K562 (cell line): ENCODE measurements at regions not wholly inside any gene's neighbourhood (a gene's known extent, or its start where the extent isn't known, plus 50 kb on each side); places are given as distances from the start of the nearest gene placed in this dataset.
A peak's percentile ranks its signal among the peaks of the same experiment; 100 is the strongest.

ENCODE experiments used
- ATAC-seq: fragments of 200-7000 bp; cut with Tn5 transposase; 3 replicates; pipeline ENCODE4 v1.9.1; 2020; ENCODE audit warnings: moderate library complexity
- BruUV-seq: library from RNA; stranded (reverse); fragments of 400-500 nt; replicated peaks from 2 replicates; lab custom pipeline; 2021; lab: Mats Ljungman, UMichigan
- CTCF ChIA-PET: fragments of 300-600 bp; formaldehyde crosslinking; extraction: SDS; loops from one replicate; lab custom pipeline; 2021; ENCODE audit warnings: low intra/inter-chr PET ratio; lab: Yijun Ruan, JAX
- POLR2A ChIA-PET: fragments of 300-600, 350-650 bp; sonication (Branson Sonifier 250); formaldehyde crosslinking; extraction: SDS; loops from one replicate; lab custom pipeline; 2021; ENCODE audit warnings: antibody characterized with exemption, inconsistent platforms; lab: Yijun Ruan, JAX
- DNase-seq, 4 experiments: peaks; one replicate each; pipeline versions ENCODE4 v3.0.0 to v3.0.0-alpha.2; 2011 to 2018; ENCODE audit warnings: low spot score in 3 of 4, mixed read lengths in 3 of 4; ENCODE audit errors: extremely low read depth in 1 of 4
- FAIRE-seq: peaks from 2 replicates; lab custom pipeline; 2011; peaks lifted over from hg19 to GRCh38; lab: Jason Lieb, UNC
- H2AFZ ChIP-seq: 2 replicates; pipeline ENCODE4 v1.6.0; 2011; ENCODE audit warnings: low read depth, low read length, control low read depth, inconsistent platforms
- H3K27ac ChIP-seq: fragments of 200-600 bp; 3 replicates; pipeline ENCODE4 v1.8.0; 2011; ENCODE audit warnings: low read depth, mild to moderate bottlenecking, control low read depth, inconsistent platforms, low read length, moderate library complexity, mixed read lengths; ENCODE audit errors: extremely low read depth
- H3K27me3 ChIP-seq, 2 experiments: fragments of 300-600 bp in 1 of 2; 2 replicates in 1 of 2; 3 replicates in 1 of 2; pipeline versions ENCODE4 v1.6.0 to v1.8.0; 2011; ENCODE audit warnings: inconsistent platforms in 2 of 2, low read length in 2 of 2, mild to moderate bottlenecking in 1 of 2, mixed read lengths in 1 of 2, moderate library complexity in 1 of 2; ENCODE audit not compliant: control insufficient read depth in 2 of 2, insufficient read depth in 2 of 2
- H3K36me3 ChIP-seq: fragments of 300-600 bp; 3 replicates; pipeline ENCODE4 v1.8.0; 2011; ENCODE audit warnings: mild to moderate bottlenecking, low read length, inconsistent platforms; ENCODE audit not compliant: control insufficient read depth, insufficient read depth
- H3K4me1 ChIP-seq, 2 experiments: fragments of 200-600 bp in 1 of 2; replicated peaks in 1 of 2; 2 replicates in 1 of 2; 3 replicates in 1 of 2; pipeline versions ENCODE4 v1.5.1 to v1.8.0; 2011; ENCODE audit warnings: inconsistent platforms in 2 of 2, low read length in 2 of 2, mild to moderate bottlenecking in 1 of 2, mixed read lengths in 1 of 2, moderate library complexity in 1 of 2; ENCODE audit not compliant: control insufficient read depth in 2 of 2, insufficient read depth in 2 of 2
- H3K4me2 ChIP-seq: 2 replicates; pipeline ENCODE4 v1.6.1; 2011; ENCODE audit warnings: low read length, control low read depth, inconsistent platforms, mixed read lengths; ENCODE audit not compliant: insufficient read depth
- H3K4me3 ChIP-seq: fragments of 200-600 bp; sonication (generic), shearing (Covaris generic); 2 replicates; pipeline ENCODE4 v1.5.1; 2016; ENCODE audit warnings: control low read depth, inconsistent platforms
- H3K79me2 ChIP-seq: fragments of 200-600 bp; 3 replicates; pipeline ENCODE4 v1.8.0; 2011; ENCODE audit warnings: low read length, inconsistent platforms; ENCODE audit not compliant: control insufficient read depth, insufficient read depth
- H3K9ac ChIP-seq, 2 experiments: 2 replicates each; pipeline versions ENCODE4 v1.6.0 to v1.6.1; 2011; ENCODE audit warnings: low read depth in 2 of 2, low read length in 2 of 2, control low read depth in 1 of 2, inconsistent platforms in 1 of 2, mild to moderate bottlenecking in 1 of 2, mixed read lengths in 1 of 2; ENCODE audit not compliant: insufficient read depth in 1 of 2
- H3K9me1 ChIP-seq: one replicate; pipeline ENCODE4 v1.6.0; 2011; ENCODE audit warnings: inconsistent platforms, mild to moderate bottlenecking, low read length, moderate library complexity; ENCODE audit not compliant: control insufficient read depth, insufficient read depth
- H3K9me3 ChIP-seq: replicated peaks from 2 replicates; pipeline ENCODE4 v1.5.1; 2011; ENCODE audit warnings: low read depth, low read length, inconsistent platforms; ENCODE audit not compliant: control insufficient read depth, insufficient read depth
- H4K20me1 ChIP-seq: replicated peaks from 2 replicates; pipeline ENCODE4 v1.6.1; 2011; ENCODE audit warnings: low read length, inconsistent platforms, mixed read lengths; ENCODE audit not compliant: control insufficient read depth, insufficient read depth
- E2F6 ChIP-seq, 2 experiments: IDR thresholded peaks; 2 replicates each; pipeline ENCODE4 v1.6.1; 2011; ENCODE audit warnings: borderline replicate concordance in 1 of 2, control low read depth in 1 of 2, low read depth in 1 of 2, low read length in 1 of 2, mild to moderate bottlenecking in 1 of 2, mixed read lengths in 1 of 2, moderate library complexity in 1 of 2; ENCODE audit not compliant: insufficient read depth in 1 of 2, insufficient read length in 1 of 2, poor library complexity in 1 of 2, severe bottlenecking in 1 of 2; ENCODE audit errors: extremely low read depth in 1 of 2
- JUN ChIP-seq, 2 experiments: sonication (generic) in 1 of 2; formaldehyde crosslinking in 1 of 2; IDR thresholded peaks; 2 replicates each; pipeline versions ENCODE4 v1.6.1 to v1.8.0; 2012 to 2022; ENCODE audit warnings: borderline replicate concordance in 2 of 2, mild to moderate bottlenecking in 2 of 2, improper control_type of control experiment in 1 of 2, low read depth in 1 of 2, low read length in 1 of 2, missing genetic modification reagents in 1 of 2
- MAFF ChIP-seq: IDR thresholded peaks from 2 replicates; pipeline ENCODE4 v1.6.1; 2012; ENCODE audit warnings: low read length, improper control_type of control experiment
- MEIS2 ChIP-seq: fragments of 450-650 bp; IDR thresholded peaks from 2 replicates; pipeline ENCODE4 v1.6.1; 2014; ENCODE audit warnings: mild to moderate bottlenecking; ENCODE audit not compliant: partially characterized antibody
- PHTF2 ChIP-seq: fragments of 250-450 bp; sonication (Bioruptor Pico); IDR thresholded peaks from 2 replicates; pipeline ENCODE4 v1.5.0; 2021; ENCODE audit warnings: mild to moderate bottlenecking
- RAD51 ChIP-seq: fragments of 450-650 bp; IDR thresholded peaks from 2 replicates; pipeline ENCODE4 v1.7.1; 2016; ENCODE audit warnings: low read depth, mild to moderate bottlenecking, borderline replicate concordance
- SMARCA4 ChIP-seq: fragments of 450-650 bp; IDR thresholded peaks from 2 replicates; pipeline ENCODE4 v1.6.1; 2016
- WGBS: fragments of 100-300 bp; shearing (Covaris generic); methylation state at CpG from one replicate; pipeline ENCODE4 v1.1.6; 2016; ENCODE audit warnings: low coverage, mixed read lengths; ENCODE audit not compliant: insufficient coverage; ENCODE audit errors: missing lambda C conversion rate; 5-methylcytosine and 5-hydroxymethylcytosine counted together
- in situ Hi-C: fragments of 300-500 bp; cut with MboI; formaldehyde crosslinking; loops from 4 replicates; pipeline ENCODE4 v1.15.0; 2018; ENCODE audit warnings: inconsistent platforms, mixed read lengths
- intact Hi-C: fragments of 100-400 bp; cut with micrococcal nuclease; formaldehyde crosslinking; loops from 2 replicates; pipeline ENCODE4 v1.14.2; 2022
- TF ChIP-seq, protein P1 (sequence below): fragments of 450-650 bp; IDR thresholded peaks from 2 replicates; pipeline ENCODE4 v1.6.1; 2017; ENCODE audit warnings: antibody characterized with exemption, mild to moderate bottlenecking
- TF ChIP-seq, protein P2 (sequence below): sonication (generic); formaldehyde crosslinking; IDR thresholded peaks from 2 replicates; pipeline ENCODE4 v1.9.0; 2022; ENCODE audit warnings: mild to moderate bottlenecking, missing genetic modification reagents

DNA sequence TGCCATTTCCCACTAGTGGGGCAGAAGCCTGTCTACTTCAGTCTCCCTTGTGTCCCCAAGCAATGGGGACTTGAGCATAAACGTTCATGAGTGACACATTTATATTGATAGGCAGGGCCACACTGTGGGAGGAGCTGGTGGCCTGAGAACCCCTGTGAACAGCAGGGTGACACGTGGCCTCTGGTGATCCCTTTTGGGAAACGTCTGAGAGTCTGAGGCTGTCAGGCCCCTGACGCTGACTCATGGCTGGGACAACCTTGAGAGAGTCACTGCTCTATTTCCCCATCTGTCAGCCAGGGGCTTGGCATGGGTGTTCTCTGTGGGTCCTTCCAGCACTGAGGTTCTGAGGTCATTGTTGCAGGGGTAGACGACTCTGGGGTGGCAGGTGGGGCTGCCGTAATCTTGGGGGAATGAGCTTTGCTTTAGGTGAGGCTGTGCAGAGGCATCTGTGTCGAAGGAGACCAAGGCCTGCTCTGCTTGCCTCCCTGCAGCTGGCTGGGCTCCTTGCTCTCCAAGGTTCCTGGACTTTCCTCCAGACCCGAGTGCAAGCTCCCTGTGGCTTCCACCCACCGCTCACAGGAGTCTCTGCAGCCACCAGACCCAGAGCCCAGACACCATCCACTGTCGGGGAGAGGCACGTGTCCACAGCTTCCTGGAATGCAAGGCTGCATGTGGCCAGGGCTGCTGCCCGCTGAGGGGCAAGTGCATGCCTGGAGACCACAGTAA, 54.7 kb downstream of the SMIM38 start:
- BruUV-seq, result no TSS peak
- H3K27me3 ChIP-seq, result peaks cover 5 to 34% of the 10 kb centered on the region in 2 experiments; a peak in 4 of 5 replicates
- H3K27ac ChIP-seq, result no peak overlapping the region
- in situ Hi-C loops, result no loop called here
- H2AFZ ChIP-seq, result peak overlapping the region; percentile 42
- H3K4me1 ChIP-seq, result peaks cover 14 to 19% of the 10 kb centered on the region in 2 experiments
- peak; percentile 88 for ATAC-seq
- H3K9me3 ChIP-seq, result no peaks in the 10 kb centered on the region
- no peaks in the 10 kb centered on the region for H3K36me3 ChIP-seq
- no peak overlapping the region; the same call in 1 of the 2 replicates for H3K4me2 ChIP-seq
- no peak overlapping the region for H3K4me3 ChIP-seq
- H3K9ac ChIP-seq, result peak overlapping the region in 1 of 2 experiments; percentile 29; a peak in 1 of 4 replicates
- 17% methylated on average over 12 of the region's 12 CpGs for WGBS
- POLR2A ChIA-PET, result no interaction called here
- CTCF ChIA-PET, result no interaction called here
- no peaks in the 10 kb centered on the region for H4K20me1 ChIP-seq
- intact Hi-C loops, result loop anchor here (10.0 kb wide), 1 partner anchor 76 kb away; no protein-coding TSS in a partner anchor
- DNase-seq, result peak; percentile 68 to 73 (median 70)
- H3K9me1 ChIP-seq, result no peaks in the 10 kb centered on the region
- peak; percentile 94 for FAIRE-seq
- no peaks in the 10 kb centered on the region for H3K79me2 ChIP-seq
- no peak for TF ChIP-seq PHTF2 (CRISPR knock-in tag)
- peak; percentile 90 for TF ChIP-seq MEIS2
- 0 out of 2 replicates have a peak, but pooled peaks have one; percentile 8 for TF ChIP-seq MAFF
- TF ChIP-seq JUN (IDR thresholded peaks at IDR 0.05; ENCODE audit: borderline replicate concordance, low read depth, low read length), result peak; percentile 39; the same call in 1 of the 2 replicates
- no peak for TF ChIP-seq JUN (CRISPR knock-in tag; IDR thresholded peaks at IDR 0.05; ENCODE audit: borderline replicate concordance)
- 0 out of 2 replicates have a peak, but pooled peaks have one; percentile 22 for TF ChIP-seq SMARCA4
- TF ChIP-seq E2F6 (IDR thresholded peaks at IDR 0.05; ENCODE audit: borderline replicate concordance in 1 of 2, extremely low read depth in 1 of 2, insufficient read depth in 1 of 2, insufficient read length in 1 of 2, low read depth in 1 of 2, low read length in 1 of 2, poor library complexity in 1 of 2, severe bottlenecking in 1 of 2), result peak in 1 of 2 experiments; percentile 24
- TF ChIP-seq, protein P1, sequence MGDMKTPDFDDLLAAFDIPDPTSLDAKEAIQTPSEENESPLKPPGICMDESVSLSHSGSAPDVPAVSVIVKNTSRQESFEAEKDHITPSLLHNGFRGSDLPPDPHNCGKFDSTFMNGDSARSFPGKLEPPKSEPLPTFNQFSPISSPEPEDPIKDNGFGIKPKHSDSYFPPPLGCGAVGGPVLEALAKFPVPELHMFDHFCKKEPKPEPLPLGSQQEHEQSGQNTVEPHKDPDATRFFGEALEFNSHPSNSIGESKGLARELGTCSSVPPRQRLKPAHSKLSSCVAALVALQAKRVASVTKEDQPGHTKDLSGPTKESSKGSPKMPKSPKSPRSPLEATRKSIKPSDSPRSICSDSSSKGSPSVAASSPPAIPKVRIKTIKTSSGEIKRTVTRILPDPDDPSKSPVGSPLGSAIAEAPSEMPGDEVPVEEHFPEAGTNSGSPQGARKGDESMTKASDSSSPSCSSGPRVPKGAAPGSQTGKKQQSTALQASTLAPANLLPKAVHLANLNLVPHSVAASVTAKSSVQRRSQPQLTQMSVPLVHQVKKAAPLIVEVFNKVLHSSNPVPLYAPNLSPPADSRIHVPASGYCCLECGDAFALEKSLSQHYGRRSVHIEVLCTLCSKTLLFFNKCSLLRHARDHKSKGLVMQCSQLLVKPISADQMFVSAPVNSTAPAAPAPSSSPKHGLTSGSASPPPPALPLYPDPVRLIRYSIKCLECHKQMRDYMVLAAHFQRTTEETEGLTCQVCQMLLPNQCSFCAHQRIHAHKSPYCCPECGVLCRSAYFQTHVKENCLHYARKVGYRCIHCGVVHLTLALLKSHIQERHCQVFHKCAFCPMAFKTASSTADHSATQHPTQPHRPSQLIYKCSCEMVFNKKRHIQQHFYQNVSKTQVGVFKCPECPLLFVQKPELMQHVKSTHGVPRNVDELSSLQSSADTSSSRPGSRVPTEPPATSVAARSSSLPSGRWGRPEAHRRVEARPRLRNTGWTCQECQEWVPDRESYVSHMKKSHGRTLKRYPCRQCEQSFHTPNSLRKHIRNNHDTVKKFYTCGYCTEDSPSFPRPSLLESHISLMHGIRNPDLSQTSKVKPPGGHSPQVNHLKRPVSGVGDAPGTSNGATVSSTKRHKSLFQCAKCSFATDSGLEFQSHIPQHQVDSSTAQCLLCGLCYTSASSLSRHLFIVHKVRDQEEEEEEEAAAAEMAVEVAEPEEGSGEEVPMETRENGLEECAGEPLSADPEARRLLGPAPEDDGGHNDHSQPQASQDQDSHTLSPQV, result peak; percentile 45; the same call in 1 of the 2 replicates
- TF ChIP-seq RAD51, result peak; percentile 61
- TF ChIP-seq, protein P2, sequence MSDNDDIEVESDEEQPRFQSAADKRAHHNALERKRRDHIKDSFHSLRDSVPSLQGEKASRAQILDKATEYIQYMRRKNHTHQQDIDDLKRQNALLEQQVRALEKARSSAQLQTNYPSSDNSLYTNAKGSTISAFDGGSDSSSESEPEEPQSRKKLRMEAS, result peak; percentile 84
